ENCODE measurements at regions not wholly inside any gene's neighbourhood (a gene's known extent, or its start where the extent isn't known, plus 50 kb on each side); places are given as distances from the start of the nearest gene placed in this dataset.

- H3K36me3 ChIP-seq (replicated peaks in 1 of 2; ENCODE audit: control extremely low read depth in 1 of 2, control insufficient read depth in 1 of 2, extremely low read depth in 1 of 2, insufficient read depth in 2 of 2, low read length in 1 of 2): peaks cover 11 to 80% of the 10 kb centered on the region in 2 experiments
- TF ChIP-seq CTCF (IDR thresholded peaks at IDR 0.05) (no peak), EZH2 (IDR thresholded peaks at IDR 0.05; ENCODE audit: borderline replicate concordance, insufficient read depth, low read depth, low read length, poor library complexity, severe bottlenecking) (no peak)
- no peak overlapping the region for H3K4me2 ChIP-seq (replicated peaks; ENCODE audit: low read depth, low read length, poor library complexity, severe bottlenecking)
- no peak overlapping the region for H3K27ac ChIP-seq (ENCODE audit: low read length in 2 of 2)
- WGBS (ENCODE audit: insufficient coverage): no CpG with 5 or more reads among the region's 2 CpGs
- H3K4me3 Mint-ChIP-seq: no peak overlapping the region
- H2AFZ ChIP-seq (ENCODE audit: insufficient read depth, low read depth, low read length, poor library complexity, severe bottlenecking): no peak overlapping the region
- peaks cover 5% of the 10 kb centered on the region for H4K20me1 ChIP-seq (ENCODE audit: control insufficient read depth, insufficient read depth, low read length, poor library complexity, severe bottlenecking)
- H3K79me2 ChIP-seq (ENCODE audit: control insufficient read depth, insufficient read depth, low read length): no peaks in the 10 kb centered on the region
- H3K4me3 ChIP-seq (ENCODE audit: control extremely low read depth in 1 of 5, extremely low read depth in 1 of 5, insufficient read depth in 1 of 5, low read depth in 2 of 5, low read length in 4 of 5): no peak overlapping the region
- H3K4me1 ChIP-seq (ENCODE audit: control insufficient read depth in 2 of 2, insufficient read depth in 2 of 2, low read length in 2 of 2): no peaks in the 10 kb centered on the region
- no peaks in the 10 kb centered on the region for H3K27me3 Mint-ChIP-seq
- CTCF ChIA-PET: no interaction called here
- POLR2A ChIA-PET: no interaction called here
- no peak for DNase-seq
- H3K27me3 ChIP-seq (replicated peaks in 1 of 4; ENCODE audit: control extremely low read depth in 1 of 4, control insufficient read depth in 3 of 4, insufficient read depth in 4 of 4, low read length in 3 of 4): no peaks in the 10 kb centered on the region
- no peak for ATAC-seq (ENCODE audit: low read depth)
- no peak overlapping the region for H3K9ac ChIP-seq (ENCODE audit: low read length)
- intact Hi-C loops (cut with micrococcal nuclease): no loop called here
- peaks cover 0 to 2% (median 0%) of the 10 kb centered on the region in 3 donors for H3K9me3 ChIP-seq (ENCODE audit: control extremely low read depth in 1 of 3, control insufficient read depth in 2 of 3, insufficient read depth in 1 of 3, low read length in 2 of 3)
- no peaks in the 10 kb centered on the region for H3K9me3 Mint-ChIP-seq (ENCODE audit: insufficient read depth)
- no peak overlapping the region for H3K27ac Mint-ChIP-seq
- H3K4me1 Mint-ChIP-seq: no peaks in the 10 kb centered on the region
These were observed 276.4 kb downstream of the UTRN start for GRCh38 chr6:144561455-144562043.

GRCh38 chr6:144564202-144564601, 279.1 kb downstream of the UTRN start:
- intact Hi-C loops (cut with micrococcal nuclease): no loop called here
- TF ChIP-seq CTCF (IDR thresholded peaks at IDR 0.05) (no peak), EZH2 (IDR thresholded peaks at IDR 0.05; ENCODE audit: borderline replicate concordance, insufficient read depth, low read depth, low read length, poor library complexity, severe bottlenecking) (no peak)
- ChIA-PET CTCF (interaction anchor here (1.2 kb wide), 1 partner anchor 13 kb away, joined by 3 read pairs; no protein-coding TSS in a partner anchor), POLR2A (no interaction called here)
- no peak overlapping the region for H3K4me3 ChIP-seq (ENCODE audit: control extremely low read depth in 1 of 5, extremely low read depth in 1 of 5, insufficient read depth in 1 of 5, low read depth in 2 of 5, low read length in 4 of 5)
- H2AFZ ChIP-seq (ENCODE audit: insufficient read depth, low read depth, low read length, poor library complexity, severe bottlenecking): no peak overlapping the region
- ATAC-seq (ENCODE audit: low read depth) (no peak), DNase-seq (no peak)
- Mint-ChIP-seq H3K9me3 (ENCODE audit: insufficient read depth) (no peaks in the 10 kb centered on the region), H3K27ac (no peak overlapping the region), H3K4me1 (no peaks in the 10 kb centered on the region), H3K4me3 (no peak overlapping the region), H3K27me3 (no peaks in the 10 kb centered on the region)
- H3K9me3 ChIP-seq (ENCODE audit: control extremely low read depth in 1 of 3, control insufficient read depth in 2 of 3, insufficient read depth in 1 of 3, low read length in 2 of 3): peaks cover 0 to 2% (median 0%) of the 10 kb centered on the region in 3 donors
- no peak overlapping the region for H3K4me2 ChIP-seq (replicated peaks; ENCODE audit: low read depth, low read length, poor library complexity, severe bottlenecking)
- H3K9ac ChIP-seq (ENCODE audit: low read length): no peak overlapping the region
- peaks cover 5% of the 10 kb centered on the region for H4K20me1 ChIP-seq (ENCODE audit: control insufficient read depth, insufficient read depth, low read length, poor library complexity, severe bottlenecking)
- H3K27me3 ChIP-seq (replicated peaks in 1 of 4; ENCODE audit: control extremely low read depth in 1 of 4, control insufficient read depth in 3 of 4, insufficient read depth in 4 of 4, low read length in 3 of 4): no peaks in the 10 kb centered on the region
- H3K79me2 ChIP-seq (ENCODE audit: control insufficient read depth, insufficient read depth, low read length): no peaks in the 10 kb centered on the region
- H3K4me1 ChIP-seq (ENCODE audit: control insufficient read depth in 2 of 2, insufficient read depth in 2 of 2, low read length in 2 of 2): peaks cover 0 to 3% of the 10 kb centered on the region in 2 donors
- H3K36me3 ChIP-seq (replicated peaks in 1 of 2; ENCODE audit: control extremely low read depth in 1 of 2, control insufficient read depth in 1 of 2, extremely low read depth in 1 of 2, insufficient read depth in 2 of 2, low read length in 1 of 2): peaks cover 9 to 71% of the 10 kb centered on the region in 2 experiments
- WGBS (ENCODE audit: insufficient coverage): 96% methylated on average over 2 of the region's 2 CpGs
- no peak overlapping the region for H3K27ac ChIP-seq (ENCODE audit: low read length in 2 of 2)
